ENCODE measurements at regions not wholly inside any gene's neighbourhood (a gene's known extent, or its start where the extent isn't known, plus 50 kb on each side); places are given as distances from the start of the nearest gene placed in this dataset.

DNA sequence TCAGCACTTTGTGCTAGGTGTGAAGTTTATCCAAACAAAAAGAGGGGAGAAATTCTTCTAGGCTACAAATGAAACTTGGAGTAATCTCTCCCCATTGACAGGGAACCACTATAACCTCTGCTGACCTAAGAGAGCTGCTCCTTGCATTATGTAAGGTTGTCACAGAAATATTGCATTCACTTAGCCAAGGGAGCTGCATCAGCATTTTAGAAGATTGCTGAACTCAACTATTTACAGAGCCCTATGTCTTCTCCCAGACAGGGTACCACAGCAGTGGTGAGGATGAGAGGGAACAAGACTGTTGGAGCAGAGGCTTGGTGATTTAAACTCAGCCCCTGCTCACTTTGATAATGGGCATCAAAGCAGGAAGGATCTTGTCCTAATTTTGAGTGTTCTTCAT is 362.0 kb downstream of the TMEM38B start:
- TF ChIP-seq, protein P1, sequence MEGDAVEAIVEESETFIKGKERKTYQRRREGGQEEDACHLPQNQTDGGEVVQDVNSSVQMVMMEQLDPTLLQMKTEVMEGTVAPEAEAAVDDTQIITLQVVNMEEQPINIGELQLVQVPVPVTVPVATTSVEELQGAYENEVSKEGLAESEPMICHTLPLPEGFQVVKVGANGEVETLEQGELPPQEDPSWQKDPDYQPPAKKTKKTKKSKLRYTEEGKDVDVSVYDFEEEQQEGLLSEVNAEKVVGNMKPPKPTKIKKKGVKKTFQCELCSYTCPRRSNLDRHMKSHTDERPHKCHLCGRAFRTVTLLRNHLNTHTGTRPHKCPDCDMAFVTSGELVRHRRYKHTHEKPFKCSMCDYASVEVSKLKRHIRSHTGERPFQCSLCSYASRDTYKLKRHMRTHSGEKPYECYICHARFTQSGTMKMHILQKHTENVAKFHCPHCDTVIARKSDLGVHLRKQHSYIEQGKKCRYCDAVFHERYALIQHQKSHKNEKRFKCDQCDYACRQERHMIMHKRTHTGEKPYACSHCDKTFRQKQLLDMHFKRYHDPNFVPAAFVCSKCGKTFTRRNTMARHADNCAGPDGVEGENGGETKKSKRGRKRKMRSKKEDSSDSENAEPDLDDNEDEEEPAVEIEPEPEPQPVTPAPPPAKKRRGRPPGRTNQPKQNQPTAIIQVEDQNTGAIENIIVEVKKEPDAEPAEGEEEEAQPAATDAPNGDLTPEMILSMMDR (IDR thresholded peaks at IDR 0.05; ENCODE audit: poor library complexity) = no peak
- TF ChIP-seq EZH2 (IDR thresholded peaks at IDR 0.05; ENCODE audit: borderline replicate concordance) (no peak), EZH2phosphoT487 (IDR thresholded peaks at IDR 0.05; ENCODE audit: low read depth, severe bottlenecking, unreplicated experiment) (no peak)

Data from hepatocyte (in vitro differentiated cells).